Mesenchymal stem cell (in vitro differentiated cells and primary cell): ENCODE measurements at regions not wholly inside any gene's neighbourhood (a gene's known extent, or its start where the extent isn't known, plus 50 kb on each side); places are given as distances from the start of the nearest gene placed in this dataset.

Experiments
- DNase-seq: peaks from one replicate; pipeline ENCODE4 v3.0.0-alpha.2; 2013
- H2AFZ ChIP-seq: one replicate; pipeline ENCODE4 v1.6.1; 2013; ENCODE audit warnings: low read depth, mild to moderate bottlenecking, control low read depth, inconsistent platforms, low read length, moderate library complexity
- H2AK5ac ChIP-seq: 2 replicates; pipeline ENCODE4 v1.6.1; 2013; ENCODE audit warnings: low read length, moderate library complexity, mild to moderate bottlenecking, inconsistent platforms; ENCODE audit not compliant: severe bottlenecking
- H2BK120ac ChIP-seq: one replicate; pipeline ENCODE4 v1.6.1; 2013; ENCODE audit warnings: low read depth, mild to moderate bottlenecking, inconsistent platforms, low read length, moderate library complexity
- H2BK12ac ChIP-seq, 2 experiments: one replicate each; pipeline ENCODE4 v1.6.1; 2013; ENCODE audit warnings: inconsistent platforms in 2 of 2, low read length in 2 of 2, mild to moderate bottlenecking in 2 of 2, moderate library complexity in 2 of 2, control low read depth in 1 of 2
- H2BK15ac ChIP-seq: one replicate; pipeline ENCODE4 v1.6.1; 2013; ENCODE audit warnings: mild to moderate bottlenecking, low read depth, inconsistent platforms; ENCODE audit not compliant: poor library complexity, severe bottlenecking
- H2BK5ac ChIP-seq: 2 replicates; pipeline ENCODE4 v1.6.1; 2013; ENCODE audit warnings: low read depth, mild to moderate bottlenecking, low read length, control low read depth, inconsistent platforms; ENCODE audit not compliant: poor library complexity, severe bottlenecking
- H3K14ac ChIP-seq, 2 experiments: one replicate each; pipeline ENCODE4 v1.6.1; 2013; ENCODE audit warnings: inconsistent platforms in 2 of 2, low read length in 2 of 2, control low read depth in 1 of 2, mild to moderate bottlenecking in 1 of 2, moderate library complexity in 1 of 2
- H3K18ac ChIP-seq, 2 experiments: one replicate each; pipeline ENCODE4 v1.6.1; 2013; ENCODE audit warnings: inconsistent platforms in 2 of 2, low read length in 2 of 2, control low read depth in 1 of 2, low read depth in 1 of 2, mild to moderate bottlenecking in 1 of 2
- H3K23ac ChIP-seq, 2 experiments: one replicate each; pipeline ENCODE4 v1.6.1; 2013; ENCODE audit warnings: inconsistent platforms in 2 of 2, low read length in 2 of 2, mild to moderate bottlenecking in 2 of 2, moderate library complexity in 2 of 2, control low read depth in 1 of 2
- H3K27ac ChIP-seq: 2 replicates; pipeline ENCODE4 v1.5.1; 2013; ENCODE audit warnings: mild to moderate bottlenecking, moderate library complexity, low read length, control low read depth, inconsistent platforms; ENCODE audit not compliant: poor library complexity, severe bottlenecking
- H3K27me3 ChIP-seq, 2 experiments: 2 replicates each; pipeline versions ENCODE4 v1.6.1 to v1.7.0; 2013; ENCODE audit warnings: low read length in 2 of 2, mild to moderate bottlenecking in 2 of 2, moderate library complexity in 2 of 2, control low read depth in 1 of 2, inconsistent platforms in 1 of 2; ENCODE audit not compliant: control insufficient read depth in 1 of 2, insufficient read depth in 1 of 2
- H3K36me3 ChIP-seq, 2 experiments: 2 replicates each; pipeline versions ENCODE4 v1.6.1 to v1.7.0; 2013; ENCODE audit warnings: low read length in 2 of 2, control low read depth in 1 of 2, inconsistent platforms in 1 of 2, low read depth in 1 of 2, mild to moderate bottlenecking in 1 of 2; ENCODE audit not compliant: insufficient read depth in 2 of 2, control insufficient read depth in 1 of 2
- H3K4ac ChIP-seq, 2 experiments: one replicate each; pipeline ENCODE4 v1.6.1; 2013; ENCODE audit warnings: inconsistent platforms in 2 of 2, low read length in 2 of 2, mild to moderate bottlenecking in 2 of 2, moderate library complexity in 2 of 2, control low read depth in 1 of 2, low read depth in 1 of 2
- H3K4me1 ChIP-seq: 2 replicates; pipeline ENCODE4 v1.6.1; 2013; ENCODE audit warnings: low read depth, low read length, control low read depth; ENCODE audit not compliant: control insufficient read depth, insufficient read depth
- H3K4me2 ChIP-seq: 2 replicates; pipeline ENCODE4 v1.6.1; 2013; ENCODE audit warnings: low read length, mild to moderate bottlenecking, inconsistent platforms; ENCODE audit not compliant: poor library complexity, severe bottlenecking
- H3K4me3 ChIP-seq, 2 experiments: 2 replicates each; pipeline versions ENCODE4 v1.5.1 to v1.7.0; 2013; ENCODE audit warnings: low read length in 2 of 2, mild to moderate bottlenecking in 2 of 2, control low read depth in 1 of 2, low read depth in 1 of 2; ENCODE audit not compliant: insufficient read depth in 1 of 2
- H3K79me1 ChIP-seq: replicated peaks from 2 replicates; pipeline ENCODE4 v1.6.1; 2013; ENCODE audit warnings: mild to moderate bottlenecking, control low read depth, low read length, inconsistent platforms; ENCODE audit not compliant: poor library complexity, severe bottlenecking
- H3K9ac ChIP-seq: 2 replicates; pipeline ENCODE4 v1.7.0; 2013; ENCODE audit warnings: mild to moderate bottlenecking, low read length, moderate library complexity
- H3K9me3 ChIP-seq: 2 replicates; pipeline ENCODE4 v1.7.0; 2013; ENCODE audit warnings: mild to moderate bottlenecking, low read length; ENCODE audit not compliant: control insufficient read depth
- H4K8ac ChIP-seq: one replicate; pipeline ENCODE4 v1.6.1; 2013; ENCODE audit warnings: inconsistent platforms, mild to moderate bottlenecking, low read length, moderate library complexity
- H4K91ac ChIP-seq: one replicate; pipeline ENCODE4 v1.6.1; 2013; ENCODE audit warnings: mild to moderate bottlenecking, low read length, inconsistent platforms
- WGBS: methylation state at CpG from one replicate; pipeline ENCODE4 v1.1.7; 2013; ENCODE audit warnings: mixed read lengths; 5-methylcytosine and 5-hydroxymethylcytosine counted together

- H3K4me1 ChIP-seq = peaks cover 2% of the 10 kb centered on the region
These were observed 370.8 kb downstream of the CTTN start for GRCh38 chr11:70769106-70769505.

DNA sequence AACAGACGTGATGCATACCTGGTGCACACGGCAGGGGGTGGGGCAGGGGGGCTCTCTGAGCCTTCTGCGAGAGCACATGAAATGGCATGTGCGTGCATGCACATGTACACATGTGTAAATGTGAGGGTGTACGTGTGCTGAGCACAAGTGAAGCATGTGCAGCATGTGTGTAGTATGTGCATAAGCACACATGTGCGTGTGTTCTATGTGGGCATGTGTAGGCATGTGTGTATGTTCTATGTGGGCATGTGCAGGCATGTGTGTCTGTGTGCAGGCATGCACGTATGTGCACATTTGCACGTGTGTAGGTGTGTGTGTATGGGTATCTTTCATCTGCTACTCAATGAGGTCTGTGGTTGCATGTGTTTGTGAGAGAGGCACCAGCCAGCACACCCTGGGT is 371.2 kb downstream of the CTTN start:
- Histone ChIP-seq H4K8ac (no peak overlapping the region), H2BK5ac (no peak overlapping the region), H3K9ac (no peak overlapping the region), H3K9me3 (peaks cover 6% of the 10 kb centered on the region), H3K36me3 (peaks cover 0 to 5% of the 10 kb centered on the region in 2 experiments), H3K18ac (no peak overlapping the region), H2AK5ac (no peak overlapping the region), H3K23ac (no peak overlapping the region), H4K91ac (peak overlapping the region; percentile 21), H2BK12ac (no peak overlapping the region), H3K27me3 (no peaks in the 10 kb centered on the region), H3K4me2 (no peak overlapping the region), H2BK120ac (no peak overlapping the region), H3K79me1 (no peaks in the 10 kb centered on the region), H3K4me3 (no peak overlapping the region), H3K4me1 (peaks cover 2% of the 10 kb centered on the region), H3K27ac (no peak overlapping the region), H2AFZ (no peak overlapping the region), H3K4ac (no peak overlapping the region), H2BK15ac (no peak overlapping the region), H3K14ac (no peak overlapping the region)
- no peak for DNase-seq
- WGBS = 88% methylated on average over 8 of the region's 8 CpGs

More at GRCh38 chr11:70769106-70769505, 370.8 kb downstream of the CTTN start:
- Histone ChIP-seq H4K8ac (no peak overlapping the region), H2BK12ac (no peak overlapping the region), H3K4me2 (no peak overlapping the region), H3K18ac (no peak overlapping the region), H2BK120ac (no peak overlapping the region), H3K4ac (no peak overlapping the region), H3K36me3 (peaks cover 0 to 5% of the 10 kb centered on the region in 2 experiments), H4K91ac (no peak overlapping the region), H3K23ac (no peak overlapping the region), H3K27me3 (no peaks in the 10 kb centered on the region), H3K79me1 (no peaks in the 10 kb centered on the region), H3K9ac (no peak overlapping the region), H2BK15ac (no peak overlapping the region), H2AK5ac (no peak overlapping the region), H2AFZ (no peak overlapping the region), H3K14ac (no peak overlapping the region), H3K9me3 (peaks cover 6% of the 10 kb centered on the region), H3K27ac (no peak overlapping the region), H3K4me3 (no peak overlapping the region), H2BK5ac (no peak overlapping the region)
- WGBS = 87% methylated on average over 14 of the region's 14 CpGs
- DNase-seq = no peak

DNA sequence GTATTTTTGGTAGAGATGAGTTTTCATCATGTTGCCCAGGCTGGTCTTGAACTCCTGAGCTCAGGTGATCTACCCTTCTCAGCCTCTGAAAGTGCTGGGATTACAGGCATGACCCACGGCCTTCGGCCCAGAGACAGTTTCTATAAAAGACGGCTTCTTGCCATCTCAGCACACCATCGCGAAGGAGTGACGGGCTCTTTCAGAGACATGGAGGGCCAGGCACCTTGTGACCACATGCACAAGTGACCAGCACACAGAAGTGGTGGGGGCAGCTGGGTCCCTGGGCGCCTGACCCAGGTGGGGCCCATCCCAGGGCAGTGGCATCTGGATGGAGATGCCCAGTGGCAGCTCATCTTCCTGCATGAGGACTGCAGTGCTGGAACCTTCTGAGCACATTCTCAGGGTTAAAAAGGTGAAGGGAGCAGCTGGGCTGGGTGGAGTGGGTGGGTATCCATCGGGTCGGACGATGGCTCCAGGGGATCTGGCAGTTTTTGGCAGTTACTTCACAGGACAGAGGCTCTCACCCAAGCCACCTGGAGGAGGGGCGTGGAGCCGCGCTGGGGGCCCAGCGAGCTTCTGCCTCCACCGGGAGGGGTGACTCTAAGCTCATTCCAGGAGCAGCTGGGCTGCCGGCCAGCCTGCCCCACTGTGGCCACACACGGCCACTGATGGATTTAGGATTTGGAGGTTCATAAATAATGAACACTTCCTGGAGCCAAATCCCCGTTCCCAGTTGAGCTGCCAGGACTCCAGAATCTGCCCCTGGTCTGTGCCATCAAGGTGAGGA is 373.0 kb downstream of the CTTN start:
- H2BK5ac ChIP-seq = no peak overlapping the region
- H3K36me3 ChIP-seq = peaks cover 0 to 5% of the 10 kb centered on the region in 2 experiments
- H2AFZ ChIP-seq = no peak overlapping the region
- H3K79me1 ChIP-seq = no peaks in the 10 kb centered on the region
- H2BK15ac ChIP-seq = no peak overlapping the region
- DNase-seq = no peak
- H3K23ac ChIP-seq = no peak overlapping the region
- no peak overlapping the region for H3K4me3 ChIP-seq
- H3K18ac ChIP-seq = no peak overlapping the region
- H4K8ac ChIP-seq = no peak overlapping the region
- H3K27ac ChIP-seq = no peak overlapping the region
- H3K9ac ChIP-seq = no peak overlapping the region
- H3K4ac ChIP-seq = no peak overlapping the region
- no peak overlapping the region for H2AK5ac ChIP-seq
- peaks cover 2% of the 10 kb centered on the region for H3K4me1 ChIP-seq
- WGBS = 86% methylated on average over 18 of the region's 18 CpGs
- no peak overlapping the region for H2BK12ac ChIP-seq
- H3K9me3 ChIP-seq = peaks cover 6% of the 10 kb centered on the region
- no peak overlapping the region for H2BK120ac ChIP-seq
- H3K14ac ChIP-seq = no peak overlapping the region
- H3K27me3 ChIP-seq = no peaks in the 10 kb centered on the region
- H4K91ac ChIP-seq = no peak overlapping the region
- no peak overlapping the region for H3K4me2 ChIP-seq

- Histone ChIP-seq H3K23ac (no peak overlapping the region), H2BK5ac (no peak overlapping the region), H3K36me3 (peaks cover 0 to 5% of the 10 kb centered on the region in 2 experiments), H2BK120ac (no peak overlapping the region), H4K91ac (no peak overlapping the region), H3K27me3 (no peaks in the 10 kb centered on the region), H3K4ac (no peak overlapping the region), H3K79me1 (no peaks in the 10 kb centered on the region), H2BK12ac (no peak overlapping the region), H3K9ac (no peak overlapping the region), H3K9me3 (peaks cover 6% of the 10 kb centered on the region), H2BK15ac (no peak overlapping the region), H2AFZ (no peak overlapping the region), H2AK5ac (no peak overlapping the region), H3K4me1 (peaks cover 2% of the 10 kb centered on the region), H4K8ac (no peak overlapping the region), H3K27ac (no peak overlapping the region), H3K14ac (no peak overlapping the region), H3K4me3 (no peak overlapping the region), H3K18ac (no peak overlapping the region), H3K4me2 (no peak overlapping the region)
- DNase-seq = no peak
- 90% methylated on average over 8 of the region's 8 CpGs for WGBS
These were observed 374.6 kb downstream of the CTTN start for GRCh38 chr11:70772950-70773349.
